ENCODE measurements at regions not wholly inside any gene's neighbourhood (a gene's known extent, or its start where the extent isn't known, plus 50 kb on each side); places are given as distances from the start of the nearest gene placed in this dataset.

GRCh38 chr3:152069871-152070270 lies 196.4 kb downstream of the SUCNR1 start:
- Mint-ChIP-seq H3K9me3 (ENCODE audit: insufficient read depth) (peaks cover 3% of the 10 kb centered on the region), H3K4me3 (no peak overlapping the region), H3K27me3 (no peaks in the 10 kb centered on the region), H3K4me1 (no peaks in the 10 kb centered on the region), H3K27ac (no peak overlapping the region)
- DNase-seq (no peak), ATAC-seq (ENCODE audit: low read depth) (no peak)
- H3K27ac ChIP-seq (ENCODE audit: low read length in 2 of 2): no peak overlapping the region
- ChIA-PET POLR2A (no interaction called here), CTCF (interaction anchor here (4.2 kb wide), 1 partner anchor 373 kb away, joined by 35 read pairs; no protein-coding TSS in a partner anchor)
- no peaks in the 10 kb centered on the region for H3K79me2 ChIP-seq (ENCODE audit: control insufficient read depth, insufficient read depth, low read length)
- H3K9ac ChIP-seq (ENCODE audit: low read length): no peak overlapping the region
- no peaks in the 10 kb centered on the region for H4K20me1 ChIP-seq (ENCODE audit: control insufficient read depth, insufficient read depth, low read length, poor library complexity, severe bottlenecking)
- no peak overlapping the region for H3K4me2 ChIP-seq (replicated peaks; ENCODE audit: low read depth, low read length, poor library complexity, severe bottlenecking)
- no peaks in the 10 kb centered on the region for H3K4me1 ChIP-seq (ENCODE audit: control insufficient read depth in 2 of 2, insufficient read depth in 2 of 2, low read length in 2 of 2)
- H2AFZ ChIP-seq (ENCODE audit: insufficient read depth, low read depth, low read length, poor library complexity, severe bottlenecking): no peak overlapping the region
- H3K27me3 ChIP-seq (replicated peaks in 1 of 4; ENCODE audit: control extremely low read depth in 1 of 4, control insufficient read depth in 3 of 4, insufficient read depth in 4 of 4, low read length in 3 of 4): peaks cover 0 to 3% (median 0%) of the 10 kb centered on the region in 4 experiments
- H3K36me3 ChIP-seq (replicated peaks in 1 of 2; ENCODE audit: control extremely low read depth in 1 of 2, control insufficient read depth in 1 of 2, extremely low read depth in 1 of 2, insufficient read depth in 2 of 2, low read length in 1 of 2): no peaks in the 10 kb centered on the region
- intact Hi-C loops (cut with micrococcal nuclease): loop anchor here (10.0 kb wide), 1 partner anchor 225 kb away; no protein-coding TSS in a partner anchor
- no peak overlapping the region for H3K4me3 ChIP-seq (ENCODE audit: control extremely low read depth in 1 of 5, extremely low read depth in 1 of 5, insufficient read depth in 1 of 5, low read depth in 2 of 5, low read length in 4 of 5)
- TF ChIP-seq CTCF (IDR thresholded peaks at IDR 0.05) (no peak), EZH2 (IDR thresholded peaks at IDR 0.05; ENCODE audit: borderline replicate concordance, insufficient read depth, low read depth, low read length, poor library complexity, severe bottlenecking) (no peak)
- H3K9me3 ChIP-seq (ENCODE audit: control extremely low read depth in 1 of 3, control insufficient read depth in 2 of 3, insufficient read depth in 1 of 3, low read length in 2 of 3): peaks cover 0 to 5% (median 3%) of the 10 kb centered on the region in 3 donors

- Mint-ChIP-seq H3K4me1 (no peaks in the 10 kb centered on the region), H3K27ac (no peak overlapping the region), H3K4me3 (no peak overlapping the region), H3K27me3 (no peaks in the 10 kb centered on the region), H3K9me3 (ENCODE audit: insufficient read depth) (peaks cover 3% of the 10 kb centered on the region)
- no peak overlapping the region for H3K4me3 ChIP-seq (ENCODE audit: control extremely low read depth in 1 of 5, extremely low read depth in 1 of 5, insufficient read depth in 1 of 5, low read depth in 2 of 5, low read length in 4 of 5)
- H3K9ac ChIP-seq (ENCODE audit: low read length): no peak overlapping the region
- no peak for TF ChIP-seq CTCF (IDR thresholded peaks at IDR 0.05)
- TF ChIP-seq EZH2 (IDR thresholded peaks at IDR 0.05; ENCODE audit: borderline replicate concordance, insufficient read depth, low read depth, low read length, poor library complexity, severe bottlenecking): no peak
- no peaks in the 10 kb centered on the region for H3K79me2 ChIP-seq (ENCODE audit: control insufficient read depth, insufficient read depth, low read length)
- POLR2A ChIA-PET: no interaction called here
- intact Hi-C loops (cut with micrococcal nuclease): loop anchor here (10.0 kb wide), 1 partner anchor 223 kb away; no protein-coding TSS in a partner anchor
- CTCF ChIA-PET: interaction anchor here (0.6 to 4.2 kb wide), 10 partner anchors 22 to 1090 kb away, joined by 3 to 35 read pairs (median 5); no protein-coding TSS in a partner anchor
- H2AFZ ChIP-seq (ENCODE audit: insufficient read depth, low read depth, low read length, poor library complexity, severe bottlenecking): no peak overlapping the region
- WGBS (ENCODE audit: insufficient coverage): no CpG with 5 or more reads among the region's 3 CpGs
- DNase-seq (no peak), ATAC-seq (ENCODE audit: low read depth) (no peak)
- peaks cover 0 to 3% (median 0%) of the 10 kb centered on the region in 4 experiments for H3K27me3 ChIP-seq (replicated peaks in 1 of 4; ENCODE audit: control extremely low read depth in 1 of 4, control insufficient read depth in 3 of 4, insufficient read depth in 4 of 4, low read length in 3 of 4)
- H3K4me1 ChIP-seq (ENCODE audit: control insufficient read depth in 2 of 2, insufficient read depth in 2 of 2, low read length in 2 of 2): no peaks in the 10 kb centered on the region
- peaks cover 0 to 5% (median 3%) of the 10 kb centered on the region in 3 donors for H3K9me3 ChIP-seq (ENCODE audit: control extremely low read depth in 1 of 3, control insufficient read depth in 2 of 3, insufficient read depth in 1 of 3, low read length in 2 of 3)
- H4K20me1 ChIP-seq (ENCODE audit: control insufficient read depth, insufficient read depth, low read length, poor library complexity, severe bottlenecking): no peaks in the 10 kb centered on the region
- no peak overlapping the region for H3K4me2 ChIP-seq (replicated peaks; ENCODE audit: low read depth, low read length, poor library complexity, severe bottlenecking)
- H3K36me3 ChIP-seq (replicated peaks in 1 of 2; ENCODE audit: control extremely low read depth in 1 of 2, control insufficient read depth in 1 of 2, extremely low read depth in 1 of 2, insufficient read depth in 2 of 2, low read length in 1 of 2): no peaks in the 10 kb centered on the region
- H3K27ac ChIP-seq (ENCODE audit: low read length in 2 of 2): no peak overlapping the region
Measured at GRCh38 chr3:152071315-152071714, 197.4 kb upstream of the MBNL1 start.

Data from B cell (primary cell).